HPDE6-E6E7 (cell line): ENCODE measurements at regions not wholly inside any gene's neighbourhood (a gene's known extent, or its start where the extent isn't known, plus 50 kb on each side); places are given as distances from the start of the nearest gene placed in this dataset.
"Not testable (repeated sequence)": the region's sequence is repeated elsewhere in the genome, so short reads cannot be mapped to it uniquely, and the experiment has no call there.

Experiments used
- DNase-seq: peaks from one replicate; pipeline ENCODE4 v3.0.0; 2011; ENCODE audit warnings: missing footprints; ENCODE audit errors: extremely low spot score

DNA sequence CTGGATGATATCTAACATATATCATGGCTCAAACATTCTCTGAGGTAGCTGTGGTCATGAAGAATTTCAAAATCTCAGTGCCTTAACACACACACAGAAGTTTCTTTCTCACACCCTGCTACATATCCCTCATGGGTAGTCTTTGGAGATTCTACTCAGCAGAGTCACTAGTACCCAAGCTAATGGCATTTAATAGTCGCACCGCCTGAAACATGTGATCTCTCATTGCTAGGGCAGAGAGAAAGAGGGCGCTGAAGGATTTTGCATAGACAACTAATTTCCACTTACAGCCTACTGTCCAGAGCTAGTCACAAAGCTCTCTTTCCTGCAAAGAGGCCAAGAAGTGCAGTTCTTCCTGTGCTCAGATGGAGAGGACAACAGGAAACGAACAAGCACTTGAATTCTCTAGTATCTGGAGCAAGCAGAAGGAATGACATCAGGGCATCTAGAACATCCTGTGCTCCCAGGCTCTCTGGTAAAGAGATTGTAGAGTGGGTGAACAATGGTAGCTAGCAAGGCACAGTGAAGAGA lies 183.4 kb upstream of the PTBP2 start:
- no peak for DNase-seq

DNA sequence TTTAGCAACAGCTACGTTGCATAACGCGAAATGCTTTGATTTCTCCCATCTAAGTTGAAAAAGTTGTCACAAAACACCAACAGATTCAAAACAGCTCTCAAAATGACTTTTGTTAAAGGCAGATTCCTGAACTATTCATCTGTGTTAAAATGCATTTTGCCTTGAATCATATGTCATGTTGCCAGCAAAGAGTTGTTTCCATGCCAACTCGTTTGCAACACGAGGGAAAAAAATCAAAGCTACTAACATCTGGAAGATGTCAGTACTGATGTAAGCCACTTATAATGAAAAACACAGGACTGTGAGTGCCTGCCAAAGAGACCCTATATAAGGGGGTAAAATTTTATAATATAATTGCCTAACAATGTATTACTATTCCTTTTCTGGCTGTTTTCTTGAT lies 182.7 kb upstream of the PTBP2 start:
- DNase-seq = no peak

DNA sequence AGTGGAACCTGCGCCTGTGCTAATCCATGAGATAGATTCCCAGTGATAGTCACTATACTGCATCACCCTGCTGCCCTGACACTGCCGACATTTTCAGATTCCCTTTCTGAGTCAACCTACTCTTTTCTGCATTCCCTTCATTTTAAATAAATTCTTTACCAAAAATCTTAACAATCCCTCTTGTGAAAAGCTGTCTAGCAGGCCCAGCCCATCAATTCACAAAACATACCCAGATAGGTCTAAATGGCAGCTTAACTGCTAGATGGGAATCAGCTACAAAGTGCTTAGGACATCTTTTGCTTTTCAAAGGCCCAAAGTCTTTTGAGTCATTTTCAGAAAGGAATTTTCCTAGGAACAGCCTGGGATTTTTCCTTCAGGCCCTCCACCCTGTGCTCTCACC lies 180.1 kb upstream of the PTBP2 start:
- no peak for DNase-seq

DNA sequence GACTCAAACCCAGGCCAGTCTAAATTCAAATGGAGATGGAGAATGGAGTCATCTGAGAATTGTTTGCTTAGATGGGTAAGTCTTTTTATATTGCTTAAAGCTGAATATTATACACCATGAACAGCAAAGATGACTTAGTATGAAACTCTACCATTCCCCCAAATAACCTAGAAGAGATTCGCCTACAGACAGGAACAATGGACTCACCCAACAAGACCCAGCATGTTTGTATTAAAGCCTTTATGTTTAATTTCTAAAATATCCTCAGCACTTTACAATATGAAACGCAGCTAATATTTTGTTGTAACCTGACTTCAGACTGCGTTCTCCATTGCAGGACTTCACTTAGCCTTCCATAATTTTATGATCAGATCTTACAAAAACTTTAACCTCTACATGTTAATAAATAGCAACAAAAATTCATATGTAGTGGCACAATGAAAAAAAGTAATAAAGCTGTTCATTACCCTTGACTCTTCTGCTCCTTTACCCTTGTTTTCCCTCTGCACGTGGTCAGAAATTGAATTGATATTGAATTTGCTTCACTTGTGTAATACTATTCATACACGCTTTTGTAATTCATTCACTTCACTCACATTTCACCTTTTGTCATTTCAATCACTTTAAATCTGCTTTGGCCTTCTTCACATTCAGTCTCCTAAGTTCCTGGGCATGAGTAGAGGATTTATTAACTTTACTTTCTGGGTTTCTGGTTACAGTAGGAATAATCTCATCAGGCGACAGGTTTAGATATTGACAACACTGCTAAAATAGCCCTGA lies 177.3 kb upstream of the PTBP2 start:
- DNase-seq = no peak

DNA sequence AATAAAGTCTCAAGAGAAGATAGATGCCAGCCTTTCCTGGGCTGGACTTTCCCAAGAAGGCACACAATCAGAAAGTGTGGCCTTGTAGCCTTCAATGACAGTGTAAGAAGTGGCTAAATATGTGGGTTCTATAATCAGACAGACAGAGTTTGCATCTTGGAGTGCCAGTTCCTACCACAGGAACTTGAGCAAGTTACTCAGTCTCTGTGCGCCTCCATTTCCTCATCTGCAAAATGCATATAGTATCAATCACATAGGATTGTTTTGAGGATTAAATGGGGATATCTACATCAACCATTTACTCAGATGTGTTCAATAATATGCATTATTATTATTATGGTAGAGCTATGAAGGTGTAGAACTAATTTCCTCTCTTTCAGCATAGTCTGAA lies 176.8 kb upstream of the PTBP2 start:
- DNase-seq = no peak

DNA sequence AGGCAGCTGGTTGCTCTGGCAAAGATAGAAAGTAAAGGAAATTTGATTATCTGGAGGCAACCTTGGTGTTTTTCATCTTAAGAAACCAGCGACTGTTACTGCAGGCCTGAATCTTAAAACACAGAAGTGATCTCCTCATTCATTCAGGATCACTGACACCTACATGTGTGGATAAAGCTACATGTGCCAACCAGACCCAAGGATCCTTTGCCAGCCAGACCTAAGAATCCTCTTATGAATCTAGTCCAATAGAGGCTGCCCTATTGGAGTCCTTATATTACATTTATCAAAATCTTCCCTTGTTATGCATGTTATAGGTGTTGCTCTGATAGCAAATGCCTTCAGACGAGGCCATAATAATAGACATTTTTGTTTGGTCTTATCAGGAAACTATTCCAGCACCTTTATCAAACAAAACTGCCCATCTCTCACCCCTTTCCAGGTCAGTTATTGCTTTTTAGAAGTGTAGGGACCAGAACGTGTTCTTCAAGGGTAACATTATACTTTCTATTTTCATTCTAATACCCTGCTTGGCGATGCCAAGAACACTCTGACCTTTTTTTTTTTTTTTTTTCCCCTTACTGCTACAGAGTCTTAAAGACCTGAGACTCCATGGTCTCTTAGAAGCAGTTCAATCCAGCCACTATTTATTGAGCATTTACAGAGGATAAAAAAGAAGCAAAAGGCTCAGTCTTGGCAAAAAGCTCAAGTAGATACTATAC lies 175.5 kb upstream of the PTBP2 start:
- DNase-seq = no peak

DNA sequence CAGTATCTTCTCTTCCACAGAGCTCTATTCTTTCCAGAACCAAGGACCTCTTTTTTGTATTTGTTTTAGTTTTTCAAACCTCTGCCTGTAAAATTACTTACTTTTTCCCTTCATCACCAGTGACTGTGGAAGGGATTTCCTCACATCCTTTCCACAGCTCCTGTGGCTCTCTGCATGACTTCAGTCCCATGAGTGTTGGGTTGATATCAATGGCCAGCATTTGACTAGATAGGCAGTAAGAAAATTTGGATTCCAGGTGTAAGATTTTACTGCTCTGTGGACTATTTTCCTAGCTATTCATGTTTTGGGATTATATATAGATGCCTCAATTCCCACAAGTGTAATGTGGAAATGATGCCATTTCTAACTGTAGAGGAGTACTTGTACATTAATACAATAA lies 171.5 kb upstream of the PTBP2 start:
- no peak for DNase-seq

DNA sequence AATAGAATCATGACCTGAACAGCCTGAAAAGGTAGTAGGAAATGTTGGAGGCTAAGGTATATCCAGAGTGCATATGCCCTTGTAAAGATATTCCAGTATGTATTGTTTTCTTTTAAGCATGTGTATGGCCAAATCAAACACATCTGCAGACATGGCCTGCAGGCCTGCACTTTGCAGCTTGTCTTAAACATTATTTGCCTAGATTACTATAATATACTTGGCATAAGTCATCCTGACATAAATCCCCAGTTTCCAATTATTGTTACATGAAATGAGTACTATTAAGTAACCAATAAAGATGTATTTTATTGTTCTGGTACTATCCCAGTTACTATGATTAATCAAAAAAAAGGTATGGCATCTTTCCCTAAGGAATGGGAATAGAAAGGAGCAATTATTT lies 169.1 kb upstream of the PTBP2 start:
- DNase-seq = no peak

DNA sequence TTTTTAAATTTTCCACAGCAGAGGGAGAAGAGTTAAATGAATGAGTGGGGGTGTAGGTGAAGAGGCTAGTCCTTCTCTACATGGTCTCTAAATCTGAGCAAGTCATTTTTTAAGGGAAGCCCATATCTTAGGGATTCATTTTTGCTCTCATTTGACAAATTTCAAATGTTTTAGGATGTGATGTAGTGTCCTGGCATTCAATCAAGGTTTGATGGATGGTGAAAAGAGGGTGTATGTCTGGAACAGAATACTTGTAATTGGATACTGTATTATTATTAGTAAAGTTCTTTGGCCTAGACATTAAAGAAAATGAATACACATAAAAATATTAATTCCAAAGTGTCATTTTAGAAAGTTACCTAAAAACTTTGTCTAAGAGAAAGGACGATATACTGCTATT lies 167.8 kb upstream of the PTBP2 start:
- DNase-seq = no peak

DNA sequence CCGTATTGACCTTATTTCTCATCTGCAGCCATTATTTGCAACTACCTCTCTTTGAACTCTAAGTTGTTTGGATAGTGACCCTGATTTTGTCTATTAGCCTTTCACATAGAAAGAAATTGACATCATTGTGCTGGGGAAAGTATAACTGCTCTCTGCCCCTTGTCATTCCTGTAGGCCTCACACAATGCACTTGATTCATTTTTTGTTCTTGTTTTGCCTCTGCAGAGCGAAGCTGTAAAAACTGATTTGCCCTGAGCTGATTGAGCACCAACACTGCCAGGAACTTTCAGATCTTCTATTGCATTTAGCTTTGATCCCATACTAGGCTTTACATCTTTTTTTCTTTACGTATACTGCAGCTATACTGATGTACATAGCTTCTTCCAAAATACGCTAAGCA lies 167.2 kb upstream of the PTBP2 start:
- DNase-seq = no peak

DNA sequence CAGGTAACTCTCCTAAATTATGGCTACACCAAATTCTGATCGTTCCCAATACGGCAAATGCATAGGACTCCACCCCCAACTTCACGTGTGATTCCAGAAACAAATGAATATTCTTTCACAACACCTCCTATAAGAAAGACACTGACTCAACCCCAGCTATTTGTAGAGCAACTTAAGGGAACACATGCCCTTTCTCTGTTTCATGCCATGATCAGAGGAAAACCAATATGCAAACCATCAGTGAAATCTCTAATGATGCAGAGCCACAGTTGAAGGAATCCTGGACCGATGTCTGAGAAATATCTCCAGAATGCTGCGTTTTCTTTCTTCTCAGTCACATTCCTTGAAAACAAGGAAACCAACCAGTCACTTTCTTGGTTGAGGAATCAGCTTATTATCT lies 164.2 kb upstream of the PTBP2 start:
- DNase-seq = no peak

DNA sequence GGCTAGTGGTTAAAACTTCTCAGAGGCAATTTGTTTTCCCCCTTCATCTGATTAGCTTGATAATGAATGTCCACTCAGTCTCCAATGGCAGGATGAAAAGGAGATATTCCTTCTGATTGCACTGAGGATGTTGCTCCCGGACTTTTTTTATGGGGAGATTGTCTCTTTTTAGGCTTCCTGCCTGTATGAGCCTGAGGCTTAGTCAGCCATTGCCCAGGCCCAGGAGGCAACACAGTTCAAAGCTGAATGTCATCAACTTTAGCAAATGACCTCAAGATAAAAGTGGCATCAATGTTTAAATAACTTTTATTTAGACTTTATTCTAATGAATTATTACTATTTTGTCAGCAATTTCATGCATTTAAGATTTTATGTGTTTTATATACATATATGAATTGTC lies 162.9 kb upstream of the PTBP2 start:
- DNase-seq = no peak

DNA sequence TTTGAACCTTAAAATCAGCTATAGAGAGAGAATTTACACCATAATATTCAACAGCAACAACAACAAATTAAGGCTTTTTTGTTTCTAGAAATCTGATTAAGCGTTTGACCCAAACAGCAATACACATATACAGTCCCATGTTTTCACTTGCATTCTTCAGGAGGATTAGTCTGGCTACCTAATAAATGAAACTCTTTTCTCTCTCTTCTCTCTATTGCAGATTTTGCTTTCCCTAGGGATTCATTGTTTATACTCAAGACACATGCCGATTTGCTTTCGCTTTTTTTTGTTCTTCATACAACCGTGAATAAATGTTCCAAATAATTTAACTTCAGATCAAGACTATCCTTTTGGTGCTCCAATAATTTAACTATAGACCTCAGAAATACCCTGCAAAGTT lies 162.4 kb upstream of the PTBP2 start:
- no peak for DNase-seq

DNA sequence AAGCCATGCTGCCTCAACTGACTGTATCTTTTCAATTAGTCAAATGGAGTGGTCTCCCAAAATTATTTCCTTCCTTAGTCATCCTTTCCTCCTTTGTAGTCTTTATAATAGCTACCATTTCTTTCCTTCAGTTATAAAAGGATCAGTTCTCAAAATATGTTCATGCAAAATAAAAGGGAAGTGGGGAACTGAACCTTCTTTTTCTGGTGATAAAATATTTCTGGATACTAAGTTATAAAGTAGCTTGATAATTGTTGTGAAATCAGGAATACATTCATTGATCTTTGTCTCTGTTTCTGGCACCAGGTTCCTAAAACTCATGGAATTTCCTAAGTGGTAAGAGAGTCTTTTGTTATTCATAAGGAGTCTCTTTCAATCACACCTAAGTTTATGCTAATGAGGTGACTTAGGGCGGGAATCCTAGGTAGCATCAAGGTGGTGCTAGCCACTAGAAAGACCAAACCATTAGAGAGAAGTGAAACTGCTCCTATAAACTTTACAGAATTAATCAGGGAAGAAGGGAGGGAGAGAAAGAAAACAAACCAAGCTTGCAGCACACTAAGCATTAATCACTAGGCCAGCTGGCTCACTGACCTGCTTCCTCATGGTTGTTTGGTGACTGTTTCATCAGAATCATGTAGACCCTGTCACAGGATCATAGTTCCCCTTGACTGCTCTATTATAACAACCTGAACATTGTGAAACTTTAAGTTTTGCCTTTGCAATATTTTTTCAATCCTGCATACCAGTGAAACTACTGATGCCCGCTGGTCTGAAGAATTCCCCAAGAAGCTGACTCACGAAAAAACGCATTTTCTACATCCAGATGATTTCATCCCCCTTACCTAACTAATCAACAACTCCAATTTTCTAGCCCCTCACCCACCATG lies 161.6 kb upstream of the PTBP2 start:
- DNase-seq = peak; percentile 58

DNA sequence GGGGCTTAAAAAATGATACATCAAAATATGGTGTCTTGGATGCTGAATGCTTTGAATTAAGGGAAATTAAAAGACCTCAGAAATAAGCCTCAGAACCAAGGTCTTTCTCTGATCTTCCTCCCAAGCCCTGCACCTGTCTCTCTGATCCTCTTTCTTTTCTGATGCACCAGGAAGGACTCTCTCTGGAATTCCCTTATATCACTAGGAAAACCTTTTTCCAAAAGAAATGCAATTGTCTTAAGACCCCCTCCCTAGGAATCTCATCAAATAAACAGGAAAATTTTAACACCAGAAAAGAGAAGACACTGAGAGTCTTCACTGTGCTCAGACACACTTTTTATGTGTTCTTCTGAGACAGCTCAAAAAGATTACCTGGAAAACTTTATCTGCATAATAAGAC lies 159.5 kb upstream of the PTBP2 start:
- no peak for DNase-seq

DNA sequence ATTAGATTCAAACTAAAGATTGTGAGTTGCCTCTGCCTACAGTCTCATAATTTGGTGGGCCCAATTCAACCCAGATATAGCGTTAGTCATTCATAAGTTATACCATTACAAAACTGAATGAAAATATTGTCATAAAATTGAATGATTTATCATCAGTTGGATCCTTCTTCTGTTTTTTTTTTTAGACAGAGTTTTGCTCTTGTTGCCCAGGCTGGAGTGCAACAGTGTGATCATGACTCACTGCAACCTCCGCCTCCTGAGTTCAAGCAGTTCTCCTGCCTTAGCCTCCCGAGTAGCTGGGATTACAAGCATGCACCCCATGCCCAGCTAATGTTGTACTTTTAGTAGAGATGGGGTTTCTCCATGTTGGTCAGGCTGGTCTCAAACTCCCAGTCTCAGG lies 157.2 kb upstream of the PTBP2 start:
- DNase-seq = not testable (repeated sequence)

DNA sequence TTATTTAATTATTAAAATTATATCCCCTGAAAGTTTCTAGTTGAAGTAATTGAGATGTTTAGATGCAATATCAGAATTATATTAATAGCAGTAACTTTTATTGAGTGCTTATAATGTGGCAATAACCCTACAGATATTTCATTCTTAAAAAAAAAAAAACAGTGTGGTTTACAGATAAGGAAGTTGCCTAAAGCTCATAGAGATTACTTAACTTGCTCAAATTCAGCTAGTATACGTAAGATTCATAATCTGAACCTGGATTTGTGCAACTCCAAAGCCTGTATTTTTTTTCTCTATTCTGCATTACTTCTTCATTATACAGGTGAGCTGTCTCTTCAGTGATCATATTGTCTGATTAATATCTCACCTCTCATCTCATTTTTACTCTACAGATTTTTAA lies 156.0 kb upstream of the PTBP2 start:
- no peak for DNase-seq

DNA sequence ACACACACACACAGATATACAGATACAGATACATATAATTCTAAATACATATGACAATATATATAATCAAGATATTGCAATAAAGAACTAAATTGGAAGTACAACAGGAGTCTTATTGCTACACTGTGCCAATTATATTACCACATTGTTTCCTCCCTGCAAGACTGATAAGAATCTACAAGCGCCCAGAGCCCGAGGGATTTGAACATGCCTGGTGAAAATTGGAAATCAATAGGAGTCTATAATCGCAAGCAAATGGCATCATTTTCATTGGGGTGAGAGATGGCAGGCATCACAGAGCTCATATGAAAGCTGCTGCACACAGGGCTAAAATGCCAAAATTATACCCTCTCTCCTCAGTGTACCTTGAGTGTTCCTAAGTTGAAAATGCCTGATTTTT lies 152.9 kb upstream of the PTBP2 start:
- DNase-seq = no peak

DNA sequence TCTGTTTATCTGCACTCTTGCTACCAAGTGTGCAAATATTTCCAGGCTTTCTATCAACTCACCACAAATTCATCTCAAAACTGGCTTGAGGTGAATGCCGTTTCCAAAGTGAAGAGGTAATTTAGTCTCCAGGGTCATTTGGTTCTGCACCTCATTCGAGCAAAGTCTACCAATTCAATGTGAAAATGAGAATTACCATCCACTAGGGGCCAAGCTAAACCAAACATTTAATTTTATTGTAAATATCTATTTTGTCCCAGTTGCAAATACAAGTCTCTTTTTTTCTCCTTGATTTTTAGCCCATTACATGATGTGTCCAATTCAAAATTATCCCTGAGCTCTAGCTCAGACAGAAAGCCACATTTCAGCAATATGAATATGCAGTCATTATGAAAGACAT lies 152.3 kb upstream of the PTBP2 start:
- no peak for DNase-seq

DNA sequence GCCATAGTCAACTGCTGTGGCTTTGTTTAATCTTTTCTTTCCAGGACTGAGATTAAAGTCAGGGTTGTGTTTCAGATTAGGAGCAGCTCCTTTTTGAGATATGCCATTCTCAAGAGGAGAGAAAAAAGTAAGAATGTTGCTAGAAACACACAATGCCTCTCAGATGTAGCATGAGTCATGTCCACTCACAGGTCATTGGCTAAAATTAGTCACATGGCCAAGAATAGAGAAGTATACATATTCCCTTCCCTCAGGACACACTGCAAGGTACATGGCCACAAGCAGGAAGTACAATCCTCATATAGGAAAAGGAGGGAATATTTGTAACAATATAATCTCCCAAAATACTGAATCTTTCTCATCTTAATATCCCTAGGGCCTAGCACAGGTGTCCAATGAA lies 141.9 kb upstream of the PTBP2 start:
- no peak for DNase-seq

DNA sequence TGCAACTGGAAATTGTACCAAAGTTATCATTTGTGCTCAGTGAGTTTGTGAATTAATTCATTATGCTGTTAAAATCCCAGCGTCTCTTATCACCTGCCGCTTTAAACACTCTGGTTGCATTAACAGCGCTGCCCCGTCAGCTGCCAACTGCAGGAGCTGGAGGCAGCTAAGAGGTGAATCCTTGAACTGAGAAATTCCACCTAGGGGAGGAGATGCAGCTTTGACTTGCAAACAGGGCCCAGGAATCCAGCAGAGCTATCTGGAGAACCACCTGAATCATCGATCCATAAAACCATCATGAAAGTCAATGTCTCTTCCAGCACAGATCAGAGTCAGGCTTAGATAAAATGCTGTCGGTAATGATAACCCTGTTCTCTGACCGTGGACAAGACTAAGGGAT lies 140.7 kb upstream of the PTBP2 start:
- no peak for DNase-seq

DNA sequence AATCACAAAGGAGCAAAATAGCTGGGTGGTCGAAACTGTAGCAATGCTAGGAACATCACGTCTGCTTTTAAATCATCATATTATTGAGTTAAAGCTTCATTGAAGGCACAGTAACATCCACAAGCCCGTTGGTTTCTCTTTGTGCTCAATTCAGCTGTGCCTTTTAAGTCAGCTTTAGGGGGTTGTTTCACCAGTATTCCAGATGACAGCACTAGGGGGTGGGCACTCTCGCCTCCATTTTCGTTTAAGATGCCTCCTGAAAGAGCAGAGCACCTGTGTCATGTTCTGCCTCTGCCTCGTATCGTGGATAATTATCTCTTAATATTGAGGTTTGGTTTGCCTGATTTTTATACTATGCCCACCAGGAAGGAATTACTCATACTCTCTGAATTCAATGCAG lies 139.8 kb upstream of the PTBP2 start:
- DNase-seq = no peak
